Upper lobe of right lung (tissue), 1 donor: ENCODE measurements at regions not wholly inside any gene's neighbourhood (a gene's known extent, or its start where the extent isn't known, plus 50 kb on each side); places are given as distances from the start of the nearest gene placed in this dataset.

ENCODE experiments used
- ATAC-seq: fragments of 200-7000 bp; cut with Tn5 transposase; one replicate; pipeline ENCODE4 v1.9.1; 2020; ENCODE audit warnings: mild to moderate bottlenecking, moderate library complexity
- DNase-seq: peaks from one replicate; pipeline ENCODE4 v3.0.0-alpha.2; 2020
- H3K27ac ChIP-seq: fragments of 200-600 bp; one replicate; pipeline ENCODE4 v1.8.0; 2022
- H3K27me3 ChIP-seq: fragments of 200-600 bp; one replicate; pipeline ENCODE4 v1.8.0; 2022; ENCODE audit warnings: mild to moderate bottlenecking
- H3K36me3 ChIP-seq: fragments of 200-600 bp; one replicate; pipeline ENCODE4 v1.8.0; 2022
- H3K4me1 ChIP-seq: fragments of 200-600 bp; one replicate; pipeline ENCODE4 v1.8.0; 2022
- H3K4me3 ChIP-seq: fragments of 200-600 bp; one replicate; pipeline ENCODE4 v1.8.0; 2022; ENCODE audit warnings: mild to moderate bottlenecking
- H3K9me3 ChIP-seq: fragments of 200-600 bp; one replicate; pipeline ENCODE4 v1.8.0; 2022
- CTCF ChIP-seq: fragments of 200-600 bp; IDR thresholded peaks from one replicate; pipeline ENCODE4 v1.8.0; 2022; ENCODE audit warnings: antibody characterized with exemption
- intact Hi-C: fragments of 100-400 bp; cut with DNase I; formaldehyde crosslinking; loops from one replicate; pipeline ENCODE4 v1.11.0; 2022
- donor health status: DM: no; HTN: yes; CAD: no; lungs with severe emphysema.

DNA sequence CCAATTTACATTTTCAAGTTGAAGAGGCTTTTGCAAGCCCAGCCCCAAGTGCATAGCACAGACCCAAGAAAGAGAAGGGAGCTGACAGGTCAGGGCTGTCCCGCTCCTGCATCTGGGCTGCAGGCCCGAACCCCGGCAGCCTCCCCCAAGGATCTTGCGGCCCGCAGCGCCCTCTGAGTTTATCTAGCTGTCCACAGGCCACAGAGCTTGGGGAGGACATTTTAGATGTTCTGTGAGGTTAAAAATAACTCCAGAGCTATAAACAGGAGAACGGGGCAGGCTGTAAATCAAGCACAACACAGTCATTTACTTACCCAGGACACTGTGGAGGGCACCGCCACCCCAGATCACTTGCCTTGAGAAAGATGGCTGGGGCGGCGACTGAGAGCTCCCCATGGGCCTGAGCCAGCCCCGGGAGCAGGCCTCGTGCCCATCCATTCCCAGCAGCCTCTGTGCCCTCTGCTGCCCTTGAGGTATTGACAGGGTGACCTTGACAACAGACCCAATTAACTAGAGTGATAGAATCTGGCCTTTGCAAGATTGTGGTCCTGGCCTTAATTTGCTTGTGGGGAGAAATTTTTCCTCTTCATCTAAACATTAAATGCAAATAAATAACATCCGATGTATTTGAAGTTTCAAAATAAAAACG is 563.0 kb downstream of the TCERG1L start:
- Histone ChIP-seq H3K36me3 (no peaks in the 10 kb centered on the region), H3K4me3 (no peak overlapping the region), H3K9me3 (no peaks in the 10 kb centered on the region), H3K4me1 (no peaks in the 10 kb centered on the region), H3K27ac (no peak overlapping the region), H3K27me3 (peaks cover 15% of the 10 kb centered on the region)
- DNase-seq (peak; percentile 46), ATAC-seq (no peak)
- TF ChIP-seq CTCF: no peak
- intact Hi-C loops: no loop called here

DNA sequence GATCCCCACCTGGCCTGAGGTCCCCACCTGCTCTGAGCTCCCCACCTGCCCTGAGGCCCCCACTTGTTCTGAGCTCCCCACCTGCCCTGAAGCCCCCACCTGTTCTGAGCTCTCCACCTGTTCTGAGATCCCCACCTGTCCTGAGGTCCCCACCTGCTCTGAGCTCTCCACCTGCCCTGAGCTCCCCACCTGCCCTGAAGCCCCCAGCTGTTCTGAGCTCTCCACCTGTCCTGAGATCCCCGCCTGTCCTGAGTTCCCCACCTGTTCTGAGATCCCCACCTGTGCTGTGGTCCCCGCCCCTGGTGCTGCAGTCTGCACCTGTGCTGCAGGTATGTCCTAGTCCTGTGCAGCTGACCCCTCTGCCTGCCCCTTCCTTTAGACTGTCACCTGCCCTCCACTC is 561.6 kb downstream of the TCERG1L start:
- Histone ChIP-seq H3K4me1 (no peaks in the 10 kb centered on the region), H3K27me3 (peaks cover 13% of the 10 kb centered on the region), H3K4me3 (no peak overlapping the region), H3K27ac (no peak overlapping the region), H3K36me3 (no peaks in the 10 kb centered on the region), H3K9me3 (no peaks in the 10 kb centered on the region)
- no peak for ATAC-seq
- peak; percentile 38 for DNase-seq
- intact Hi-C loops: no loop called here
- no peak for TF ChIP-seq CTCF

DNA sequence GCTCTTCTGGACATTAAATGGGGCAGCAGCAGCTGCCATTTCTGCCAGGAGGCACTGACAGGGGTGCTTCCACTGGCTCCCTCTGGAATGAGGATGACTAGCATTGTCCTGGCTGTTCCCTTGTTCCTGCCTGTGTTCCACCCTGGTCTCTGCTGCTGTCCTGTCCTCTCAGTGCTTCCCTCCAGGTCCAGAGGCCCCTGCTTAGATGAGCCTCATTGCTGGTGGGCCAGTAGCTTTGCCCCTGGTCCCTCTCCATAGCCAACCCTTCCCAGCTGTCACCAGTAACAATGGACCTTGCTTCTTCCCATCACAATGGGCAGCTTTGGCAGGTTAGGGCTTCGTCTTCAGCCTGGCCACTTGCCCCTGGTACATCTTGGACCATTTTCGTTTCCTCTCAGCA is 561.1 kb downstream of the TCERG1L start:
- no peaks in the 10 kb centered on the region for H3K36me3 ChIP-seq
- H3K27ac ChIP-seq: no peak overlapping the region
- peaks cover 8% of the 10 kb centered on the region for H3K27me3 ChIP-seq
- intact Hi-C loops: no loop called here
- no peaks in the 10 kb centered on the region for H3K9me3 ChIP-seq
- TF ChIP-seq CTCF: no peak
- DNase-seq: no peak
- no peak overlapping the region for H3K4me3 ChIP-seq
- ATAC-seq: no peak
- H3K4me1 ChIP-seq: no peaks in the 10 kb centered on the region

- intact Hi-C loops: no loop called here
- Histone ChIP-seq H3K9me3 (no peaks in the 10 kb centered on the region), H3K36me3 (no peaks in the 10 kb centered on the region), H3K4me1 (no peaks in the 10 kb centered on the region), H3K27me3 (no peaks in the 10 kb centered on the region), H3K27ac (no peak overlapping the region), H3K4me3 (no peak overlapping the region)
- DNase-seq: peak; percentile 33
- peak; percentile 35 for ATAC-seq
- no peak for TF ChIP-seq CTCF
Measured at GRCh38 chr10:130751106-130751840, 560.2 kb downstream of the TCERG1L start.

- Histone ChIP-seq H3K36me3 (no peaks in the 10 kb centered on the region), H3K4me1 (no peaks in the 10 kb centered on the region), H3K27me3 (no peaks in the 10 kb centered on the region), H3K9me3 (no peaks in the 10 kb centered on the region), H3K27ac (no peak overlapping the region), H3K4me3 (no peak overlapping the region)
- DNase-seq (peak; percentile 15), ATAC-seq (no peak)
- no peak for TF ChIP-seq CTCF
- intact Hi-C loops: no loop called here
Measured at GRCh38 chr10:130751851-130752250, 559.7 kb downstream of the TCERG1L start.
